ENCODE measurements at regions not wholly inside any gene's neighbourhood (a gene's known extent, or its start where the extent isn't known, plus 50 kb on each side); places are given as distances from the start of the nearest gene placed in this dataset.

DNA sequence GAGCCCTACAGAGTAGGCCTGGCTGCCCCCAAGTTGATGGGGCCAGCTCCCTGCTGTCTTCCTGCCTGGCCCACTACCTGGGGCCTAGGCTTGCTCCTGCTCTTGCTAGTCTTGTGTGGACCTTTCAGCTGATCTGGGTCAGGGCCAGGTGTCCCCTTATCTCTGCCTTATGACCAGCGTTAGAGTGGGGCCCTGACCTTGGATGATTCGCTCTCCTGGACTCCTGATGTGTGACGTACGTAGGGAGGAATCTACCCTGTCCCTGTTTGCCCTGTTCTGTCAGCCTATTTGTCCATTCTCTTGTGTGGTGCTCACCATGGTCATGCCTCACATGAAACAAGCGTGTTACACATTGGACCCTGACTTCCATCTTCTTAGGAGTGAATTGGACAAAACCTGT, 571.8 kb downstream of the QKI start:
- no peak for DNase-seq (ENCODE audit: low spot score)

DNA sequence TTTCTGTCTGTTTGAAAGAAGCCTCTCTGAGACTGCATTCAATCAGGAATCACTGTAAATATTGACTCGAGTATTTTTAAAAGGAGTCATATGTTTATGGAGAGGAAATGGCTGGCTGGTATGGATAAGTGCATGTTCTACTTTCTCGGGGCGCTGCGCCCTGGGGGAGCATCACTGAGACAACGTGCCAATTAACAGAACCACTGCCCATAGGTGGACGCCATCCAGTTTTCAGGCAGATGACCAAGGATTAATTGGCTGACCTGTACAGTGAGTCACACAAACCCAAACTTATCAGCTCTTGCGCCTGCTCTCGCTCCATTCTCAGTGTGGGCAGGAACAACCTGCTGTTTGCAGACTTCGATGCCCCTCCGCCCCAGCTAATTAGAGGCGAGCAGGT, 571.2 kb downstream of the QKI start:
- no peak for DNase-seq (ENCODE audit: low spot score)

DNA sequence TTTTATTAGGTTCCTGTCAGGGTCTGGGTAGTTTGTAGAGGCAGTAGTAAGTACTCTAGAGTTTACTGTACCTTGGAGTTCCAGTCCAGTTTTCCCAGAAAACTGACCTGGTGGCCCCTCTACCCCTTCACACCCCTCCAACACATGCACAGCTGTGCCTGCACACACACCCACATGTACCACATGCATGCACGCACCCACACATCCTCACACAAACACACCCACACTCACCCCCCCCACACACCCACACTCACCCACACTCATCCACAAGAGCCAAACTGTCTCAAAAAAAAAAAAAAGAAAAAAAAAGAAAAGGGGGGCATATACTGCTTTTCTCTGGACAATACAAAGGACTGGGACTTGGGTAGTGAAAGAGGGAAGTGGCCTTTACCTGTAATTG, 570.5 kb downstream of the QKI start:
- no peak for DNase-seq (ENCODE audit: low spot score)

DNA sequence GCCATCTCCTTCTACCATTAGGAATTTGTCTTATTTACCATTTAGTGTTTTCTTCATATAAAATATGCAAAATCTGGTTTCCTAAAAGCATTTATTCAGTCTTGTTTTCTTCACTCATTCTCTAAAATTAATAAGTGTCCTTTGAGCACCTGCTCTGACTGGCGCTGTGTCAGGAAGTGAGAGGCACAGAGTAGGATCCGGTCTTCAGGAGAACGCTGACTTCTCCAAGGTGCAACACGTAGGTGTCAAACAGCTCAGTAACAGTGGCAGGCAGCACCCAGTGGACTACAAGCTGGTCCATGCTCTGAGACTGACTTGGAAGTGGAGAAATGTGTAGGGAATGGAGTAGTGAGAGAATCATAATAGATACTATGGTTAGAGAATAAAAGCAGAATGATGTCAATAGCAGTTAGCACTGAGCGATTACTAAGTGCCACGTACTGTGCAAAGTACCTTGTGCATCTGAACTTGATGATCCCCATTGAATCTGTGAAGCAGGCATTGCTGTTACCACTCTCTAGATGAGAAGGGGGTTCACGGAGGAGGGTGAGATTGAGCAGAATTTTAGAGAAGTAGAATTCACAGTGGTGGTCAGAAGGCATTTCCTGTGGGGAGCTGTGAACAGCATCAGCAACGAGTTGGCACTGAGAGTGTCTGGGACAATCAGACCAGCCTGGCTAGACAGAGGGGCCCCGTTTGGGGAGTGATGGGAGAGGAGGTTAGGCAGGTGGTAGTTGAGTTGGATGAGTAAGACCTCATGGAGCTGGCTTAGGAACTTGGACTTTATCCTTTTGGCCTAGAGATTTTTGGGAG, 569.8 kb downstream of the QKI start:
- no peak for DNase-seq (ENCODE audit: low spot score)

GRCh38 chr6:163983679-163984078, 569.2 kb downstream of the QKI start:
- peak; percentile 45 for DNase-seq (ENCODE audit: low spot score)

- no peak for DNase-seq (ENCODE audit: low spot score)
These were observed 559.8 kb downstream of the QKI start for GRCh38 chr6:163974322-163974721.

- no peak for DNase-seq (ENCODE audit: low spot score)
These were observed 557.6 kb downstream of the QKI start for GRCh38 chr6:163971841-163972838.

DNA sequence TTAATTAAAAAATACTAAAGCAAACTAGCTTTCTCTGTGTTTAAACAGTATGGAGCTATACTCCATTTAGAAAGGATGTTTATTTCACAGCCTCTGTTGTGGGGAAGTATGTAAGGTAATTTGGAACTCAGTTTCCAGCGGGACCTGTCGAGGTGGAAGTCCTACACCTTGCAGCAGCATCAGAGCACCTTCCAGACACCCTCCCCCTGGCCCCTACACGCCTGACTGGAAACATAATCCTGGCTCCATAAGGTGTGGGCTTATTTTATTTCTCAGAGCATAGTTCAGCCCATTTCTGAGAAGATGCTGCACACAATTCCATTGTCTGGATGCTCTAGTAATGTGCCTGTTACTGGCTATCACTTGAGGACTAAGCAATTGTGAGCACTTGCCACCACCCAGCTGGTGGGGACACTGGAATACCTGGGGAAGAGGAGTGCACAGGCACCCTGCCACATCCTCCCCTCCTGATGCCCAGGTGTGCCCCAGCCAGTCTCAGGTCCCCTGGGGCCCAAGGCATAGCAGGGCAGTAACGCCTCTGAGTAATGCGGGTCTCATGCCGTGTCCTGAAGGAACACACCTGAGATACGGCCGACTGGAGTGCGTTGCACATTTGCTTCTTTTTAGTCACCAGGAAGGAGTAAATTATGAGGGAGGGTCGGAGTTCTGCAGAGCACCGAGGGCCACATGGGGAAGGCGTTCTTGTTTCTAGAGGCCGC, 556.5 kb downstream of the QKI start:
- DNase-seq (ENCODE audit: low spot score): no peak

- no peak for DNase-seq (ENCODE audit: low spot score)
These were observed 551.2 kb downstream of the QKI start for GRCh38 chr6:163965426-163966348.

- DNase-seq (ENCODE audit: low spot score): no peak
These were observed 550.3 kb downstream of the QKI start for GRCh38 chr6:163964789-163965188.

GRCh38 chr6:163963205-163964120, 548.9 kb downstream of the QKI start:
- DNase-seq (ENCODE audit: low spot score): no peak

GRCh38 chr6:163962627-163963117, 548.2 kb downstream of the QKI start:
- no peak for DNase-seq (ENCODE audit: low spot score)

DNA sequence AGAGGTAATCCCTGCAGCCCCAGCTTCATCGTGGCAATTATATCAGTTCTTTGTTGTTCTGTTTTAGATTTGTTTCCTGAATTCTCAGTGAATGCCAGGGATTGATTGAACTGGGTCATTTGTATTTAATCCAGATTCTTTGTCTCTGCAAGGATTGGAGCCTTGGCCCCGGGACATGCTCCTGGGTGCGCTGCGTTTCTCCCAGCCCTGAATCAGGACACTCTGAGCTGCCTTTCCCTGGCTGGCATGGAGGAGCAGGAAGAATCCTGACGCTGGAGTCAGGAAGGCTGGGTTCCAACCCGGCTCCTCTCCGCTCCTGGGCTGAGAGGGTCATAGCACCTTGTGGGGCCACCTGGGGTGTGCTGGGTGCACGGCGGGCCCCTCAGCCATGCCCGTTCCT, 545.6 kb downstream of the QKI start:
- DNase-seq (ENCODE audit: low spot score): peak; percentile 31

DNA sequence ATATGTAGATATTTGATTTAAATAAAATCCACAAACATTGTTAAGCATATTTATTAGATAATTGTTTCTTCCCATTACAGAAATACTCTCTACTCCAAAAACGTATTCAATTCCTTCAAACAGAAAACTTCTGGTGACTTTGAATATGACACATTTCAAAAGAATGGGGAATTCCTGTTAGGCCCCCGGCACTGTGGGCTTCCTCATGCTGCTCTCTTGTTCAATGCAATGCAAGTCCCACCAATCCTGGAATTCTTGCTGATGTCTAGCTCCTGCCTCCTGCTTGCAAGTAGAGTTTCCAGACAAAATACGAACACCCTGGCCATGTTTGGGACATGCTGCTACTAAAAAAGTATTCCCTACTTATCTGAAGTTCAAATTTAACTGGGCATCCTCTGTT, 544.1 kb downstream of the QKI start:
- no peak for DNase-seq (ENCODE audit: low spot score)

DNA sequence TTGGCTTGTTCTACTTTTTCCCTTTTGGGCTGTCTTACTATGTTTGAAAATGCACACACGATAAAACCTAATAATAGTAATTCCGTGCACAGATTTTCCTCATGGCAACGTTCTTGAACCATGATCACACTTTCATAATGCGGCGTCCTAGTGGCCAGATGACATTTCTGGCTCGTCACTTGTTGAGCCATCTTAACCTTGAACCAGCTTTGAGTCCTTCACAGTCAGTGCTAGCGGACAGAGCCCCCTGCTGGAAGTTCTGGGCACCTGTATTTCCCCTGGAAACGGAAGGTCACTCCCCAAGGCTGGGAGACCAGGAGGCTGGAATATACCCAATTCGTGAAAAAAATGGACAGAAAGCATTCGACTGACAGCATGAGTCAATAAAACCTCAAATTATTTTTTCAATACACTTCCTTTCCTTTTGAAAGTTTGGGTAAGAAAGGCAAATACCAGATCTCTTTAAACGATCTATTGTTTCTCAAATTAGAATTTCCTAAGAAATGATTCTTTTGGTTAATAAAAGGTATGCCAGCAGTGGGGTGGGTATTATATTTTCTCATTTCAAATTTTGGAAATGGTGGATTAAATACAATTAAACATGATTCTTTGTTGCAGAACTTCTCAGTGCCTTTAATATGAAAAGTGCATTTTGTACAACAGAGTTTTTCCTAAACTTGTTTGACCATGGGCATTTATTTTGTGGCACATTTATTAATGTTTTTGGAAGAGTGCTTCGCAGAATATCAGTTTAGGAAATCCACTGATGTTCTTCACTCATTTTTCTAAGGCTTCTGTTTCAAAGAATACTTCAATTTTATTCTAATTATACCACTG, 542.3 kb downstream of the QKI start:
- DNase-seq (ENCODE audit: low spot score): peak; percentile 84

DNA sequence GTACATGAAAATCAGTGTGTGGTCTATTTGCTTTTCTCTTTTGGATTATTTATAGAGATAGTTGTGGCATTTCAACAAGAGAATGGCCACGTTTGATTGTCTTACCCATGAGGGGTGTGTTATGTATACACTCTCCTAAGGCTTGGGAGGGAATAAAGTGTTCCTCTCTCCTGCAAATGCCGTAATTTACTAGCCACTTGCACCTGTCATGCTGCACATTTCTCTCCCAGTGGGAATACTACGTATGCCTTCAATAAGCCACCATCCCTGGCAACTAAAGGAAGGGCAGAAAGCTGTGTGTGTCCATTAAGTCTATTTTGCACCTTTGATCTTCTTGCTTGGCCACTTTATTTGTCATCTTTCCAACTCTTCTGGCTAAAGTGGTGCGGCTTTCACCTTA, 541.2 kb downstream of the QKI start:
- DNase-seq (ENCODE audit: low spot score): no peak

GRCh38 chr6:163955096-163955495, 540.6 kb downstream of the QKI start:
- no peak for DNase-seq (ENCODE audit: low spot score)

GRCh38 chr6:163954088-163954775, 539.7 kb downstream of the QKI start:
- no peak for DNase-seq (ENCODE audit: low spot score)
